Activated CD8-positive, alpha-beta memory T cell treated with anti-CD3 and anti-CD28 coated beads for 48 hours (primary cell): ENCODE measurements at regions not wholly inside any gene's neighbourhood (a gene's known extent, or its start where the extent isn't known, plus 50 kb on each side); places are given as distances from the start of the nearest gene placed in this dataset.
A peak's percentile ranks its signal among the peaks of the same experiment; 100 is the strongest.
"Not testable (repeated sequence)": the region's sequence is repeated elsewhere in the genome, so short reads cannot be mapped to it uniquely, and the experiment has no call there.

Source experiments
- DNase-seq, 3 experiments: peaks; one replicate each; pipeline ENCODE4 v3.0.0-alpha.2; 2020; ENCODE audit warnings: low read depth in 2 of 3, low spot score in 2 of 3

DNA sequence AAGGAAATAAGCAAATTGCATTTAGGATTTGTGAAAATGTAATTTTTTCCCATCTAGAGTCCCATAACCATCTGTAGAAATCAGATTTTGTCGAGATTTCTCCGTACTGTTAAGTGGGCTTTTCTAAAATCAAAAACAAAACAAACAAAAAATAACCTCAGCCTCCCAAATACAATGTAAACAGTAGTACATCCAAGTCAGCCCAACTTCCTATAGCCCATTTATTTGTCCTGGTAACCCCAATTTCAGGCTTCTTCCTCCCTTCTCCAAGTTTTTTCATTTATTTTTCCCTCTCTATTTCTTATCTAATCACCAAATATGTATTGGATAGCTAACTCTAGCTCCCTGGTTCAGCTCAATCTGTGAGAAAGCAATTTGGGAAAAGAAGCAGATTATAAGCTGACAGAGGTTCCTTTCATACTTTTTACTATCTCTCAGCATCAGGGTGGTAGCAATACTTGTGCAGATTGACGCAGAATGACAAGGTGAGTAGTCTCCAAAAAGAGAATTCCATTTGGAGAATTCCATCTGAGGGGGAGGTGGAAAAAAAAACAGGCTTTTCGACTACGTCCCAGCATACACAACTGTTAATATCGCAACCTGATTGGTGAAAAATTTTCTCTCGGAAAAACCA is 132.6 kb upstream of the BTN3A2 start:
- no peak for DNase-seq

DNA sequence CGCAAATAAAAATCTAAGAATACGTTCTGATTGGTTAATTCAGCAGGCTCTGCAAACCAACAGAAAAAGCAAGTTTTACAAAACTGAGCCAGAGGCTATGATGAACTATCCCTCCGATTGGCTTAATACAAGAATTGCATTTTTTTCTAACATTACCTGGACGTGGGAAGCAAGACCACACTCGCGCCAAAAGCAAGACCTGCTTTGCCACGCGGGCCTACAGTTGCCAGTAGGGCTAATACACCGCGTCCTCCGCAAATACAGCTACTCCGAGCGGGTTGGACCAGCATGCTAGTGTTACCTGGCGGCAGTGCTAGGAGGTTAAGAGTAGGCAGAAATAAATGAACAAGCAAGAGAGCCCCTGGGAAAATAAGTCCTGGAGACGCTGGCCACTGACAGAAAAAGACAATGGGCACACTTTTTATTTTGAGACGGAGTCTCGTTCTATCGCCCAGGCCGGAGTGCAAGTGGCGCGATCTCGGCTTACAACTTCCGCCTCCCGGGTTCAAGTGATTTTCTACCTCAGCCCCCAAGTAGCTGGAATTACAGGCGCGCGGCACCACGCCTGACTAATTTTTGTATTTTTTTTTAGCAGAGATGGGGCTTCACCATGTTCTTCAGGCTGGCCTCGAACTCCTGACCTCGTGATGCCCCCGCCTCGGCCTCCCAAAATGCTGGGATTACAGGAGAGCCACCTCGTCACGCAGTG is 131.9 kb upstream of the BTN3A2 start:
- peak in 2 of 3 experiments; percentile 23 to 44 for DNase-seq

DNA sequence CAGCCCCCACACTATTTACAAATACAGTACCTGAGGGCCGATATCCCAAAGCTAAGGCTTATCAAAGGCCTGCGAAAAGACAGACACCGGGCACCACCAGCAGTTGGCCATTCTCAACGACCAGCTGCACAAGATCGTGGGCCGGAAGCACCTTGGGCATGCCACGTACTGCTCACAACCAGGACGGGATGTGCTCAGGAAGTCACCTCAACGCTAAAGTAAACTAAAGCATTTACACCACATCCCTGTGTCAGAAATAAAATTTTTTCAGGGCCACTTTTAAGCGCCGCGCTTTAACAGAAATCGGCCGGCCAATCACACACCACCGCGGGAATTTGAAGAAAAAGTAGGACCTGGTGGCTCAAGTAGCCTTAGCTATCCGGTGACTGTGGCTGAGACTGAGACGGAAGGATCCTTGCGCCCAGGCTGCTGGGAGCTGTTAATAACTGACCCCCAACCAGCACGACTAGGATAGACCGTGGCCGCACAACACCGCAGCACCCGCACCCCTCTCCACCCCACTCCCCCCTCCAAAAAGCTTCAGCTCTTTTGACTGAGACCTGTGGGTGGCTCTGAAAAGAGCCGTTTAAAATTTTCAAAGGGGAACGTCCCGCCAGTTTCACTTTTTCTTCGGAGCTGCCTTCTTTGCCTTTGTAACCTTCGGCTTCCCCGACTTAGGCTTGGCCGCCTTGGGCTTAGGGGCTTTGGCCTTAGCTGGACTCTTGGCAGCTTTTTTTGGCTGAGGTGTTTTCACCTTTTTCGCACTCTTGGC is 131.2 kb upstream of the BTN3A2 start:
- peak; percentile 61 to 78 (median 66) for DNase-seq

DNA sequence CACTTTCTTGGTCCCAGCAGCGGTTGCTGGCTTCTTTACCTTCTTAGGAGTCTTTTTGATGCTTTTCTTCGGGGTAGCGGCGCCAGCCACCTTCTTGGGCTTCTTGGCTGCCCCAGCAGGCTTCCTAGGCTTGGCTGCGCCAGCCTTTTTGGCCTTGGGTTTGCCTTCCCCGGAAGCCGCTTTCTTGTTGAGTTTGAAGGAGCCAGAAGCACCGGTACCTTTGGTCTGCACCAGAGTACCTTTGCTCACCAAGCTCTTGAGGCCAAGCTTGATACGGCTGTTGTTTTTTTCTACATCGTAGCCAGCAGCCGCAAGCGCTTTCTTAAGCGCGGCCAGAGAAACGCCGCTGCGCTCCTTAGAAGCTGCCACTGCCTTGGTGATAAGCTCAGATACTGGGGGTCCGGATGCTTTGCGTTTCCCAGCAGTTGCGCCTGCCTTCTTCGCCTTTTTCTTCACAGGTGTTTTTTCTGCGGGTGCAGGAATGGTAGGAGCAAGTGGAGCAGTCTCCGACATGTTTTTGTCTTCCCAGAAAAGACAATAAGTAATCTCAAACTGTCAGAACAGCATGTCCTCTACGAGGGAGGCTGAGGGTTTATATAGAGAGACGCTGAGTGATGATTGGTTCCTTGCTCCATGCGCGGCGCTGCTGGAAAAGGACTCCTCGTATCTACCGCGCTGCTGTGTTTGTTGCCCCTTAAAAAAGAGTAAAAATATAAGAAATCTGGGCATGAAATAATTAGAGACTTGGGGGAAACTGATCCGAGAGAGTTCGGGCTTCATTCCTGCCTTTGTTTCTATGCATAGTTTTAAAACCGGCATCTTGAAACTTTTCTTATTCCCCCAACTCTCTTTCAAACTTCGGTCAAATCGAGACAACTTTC is 130.3 kb upstream of the BTN3A2 start:
- DNase-seq, result peak; percentile 46 to 74 (median 54)

DNA sequence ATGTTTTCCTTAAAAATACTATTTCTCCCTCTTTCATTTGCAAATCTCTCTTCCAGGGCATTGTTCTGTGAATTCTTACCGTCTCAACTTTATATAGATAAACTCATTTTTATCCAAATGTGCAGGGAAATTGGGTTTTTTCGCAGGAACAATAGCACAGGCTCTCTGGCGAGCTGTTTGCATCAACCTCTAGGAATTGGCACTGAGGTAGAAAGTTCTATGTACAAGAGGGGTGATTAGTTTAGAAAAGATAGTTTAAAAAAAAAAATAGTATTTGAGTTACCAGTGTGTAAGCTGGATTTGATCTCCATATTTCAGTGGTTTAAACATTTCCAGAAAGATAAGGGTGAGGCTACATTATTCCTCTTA is 129.7 kb upstream of the BTN3A2 start:
- no peak for DNase-seq

DNA sequence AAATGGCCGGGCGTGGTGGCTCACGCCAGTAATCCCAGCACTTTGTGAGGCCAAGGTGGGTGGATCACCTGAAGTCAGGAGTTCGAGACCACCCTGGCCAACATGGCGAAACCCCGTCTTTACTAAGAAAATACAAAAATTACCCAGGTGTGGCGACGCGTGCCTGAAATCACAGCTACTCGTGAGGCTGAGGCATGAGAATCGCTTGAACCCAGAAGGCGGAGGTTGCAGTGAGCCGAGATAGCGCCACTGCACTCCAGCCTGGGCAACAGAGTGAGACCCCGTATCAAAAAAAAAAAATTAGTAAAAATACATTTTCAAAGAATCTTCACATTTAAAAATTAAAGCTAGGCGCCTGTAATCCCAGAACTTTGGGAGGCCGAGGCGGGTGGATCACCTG is 125.6 kb upstream of the BTN3A2 start:
- DNase-seq, result not testable (repeated sequence)

DNA sequence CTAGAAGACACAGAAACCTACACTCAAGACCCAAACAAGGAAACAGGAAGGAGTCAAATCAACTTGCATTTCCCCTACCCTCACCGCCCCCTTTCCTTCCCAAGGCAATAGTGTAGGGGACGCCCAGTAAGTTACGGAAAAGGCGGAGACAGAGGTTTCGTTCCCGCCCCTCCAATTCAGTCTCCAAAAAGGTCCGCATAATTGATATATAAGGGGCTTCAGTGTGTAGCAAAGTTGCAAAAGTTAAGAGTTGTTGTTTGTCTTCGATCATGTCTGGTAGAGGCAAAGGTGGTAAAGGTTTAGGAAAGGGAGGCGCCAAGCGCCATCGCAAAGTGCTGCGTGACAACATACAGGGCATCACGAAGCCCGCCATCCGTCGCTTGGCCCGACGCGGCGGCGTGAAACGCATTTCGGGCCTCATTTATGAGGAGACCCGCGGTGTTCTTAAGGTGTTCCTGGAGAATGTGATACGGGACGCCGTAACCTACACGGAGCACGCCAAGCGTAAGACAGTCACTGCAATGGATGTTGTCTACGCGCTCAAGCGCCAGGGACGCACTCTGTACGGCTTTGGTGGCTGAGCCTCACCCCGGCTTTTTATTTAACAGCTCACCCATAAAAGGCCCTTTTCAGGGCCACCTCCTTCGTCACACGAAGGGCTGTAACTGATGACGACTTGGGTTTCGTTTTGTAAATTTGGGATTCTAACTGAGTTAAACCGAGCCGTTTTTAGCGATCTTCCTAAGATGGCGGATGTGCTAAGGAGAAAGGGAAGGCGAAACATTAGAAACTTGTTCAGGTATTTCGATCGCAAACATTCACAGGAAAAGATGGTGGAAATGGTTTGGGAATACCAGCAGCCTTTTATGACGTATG is 124.6 kb upstream of the BTN3A2 start:
- peak; percentile 49 to 52 (median 52) for DNase-seq

DNA sequence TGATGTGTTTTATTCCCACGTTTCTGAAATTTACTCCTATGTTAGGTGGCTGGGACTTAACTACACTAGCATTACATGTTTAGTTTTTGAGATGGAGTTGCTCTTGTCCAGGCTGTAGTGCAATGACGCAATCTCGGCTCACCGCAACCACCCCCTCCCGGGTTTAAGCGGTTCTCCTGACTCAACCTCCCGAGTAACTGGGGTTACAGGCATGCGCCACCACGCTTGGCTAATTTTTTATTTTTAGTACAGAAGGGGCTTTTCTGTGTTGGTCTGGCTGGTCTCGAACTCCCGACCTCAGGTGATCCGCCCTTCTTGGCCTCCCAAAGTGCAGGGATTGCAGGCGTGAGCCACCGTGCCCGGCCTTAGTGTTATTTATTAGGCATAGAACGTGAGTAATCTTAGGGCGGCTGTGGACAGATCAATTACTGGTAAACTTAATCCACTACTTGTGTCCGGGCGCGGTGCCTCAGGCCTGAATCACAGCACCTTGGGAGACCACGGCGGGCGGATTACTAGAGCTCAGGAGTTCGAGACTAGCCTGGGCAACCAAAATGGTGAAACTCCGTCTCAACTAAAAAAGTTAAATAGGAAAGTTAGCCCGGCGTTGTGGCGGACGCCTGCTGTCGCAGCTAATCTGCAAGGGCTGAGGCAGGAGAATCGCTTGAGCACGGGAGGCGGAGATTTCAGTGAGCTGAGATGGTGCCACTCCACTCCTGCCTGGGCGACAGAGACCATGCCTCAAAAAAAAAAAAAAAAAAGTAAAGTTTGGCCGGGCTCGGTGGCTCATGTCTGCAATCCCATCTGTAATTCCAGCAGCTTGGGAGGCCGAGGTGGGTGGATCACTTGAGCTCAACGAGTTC is 123.7 kb upstream of the BTN3A2 start:
- peak in 2 of 3 experiments; percentile 58 for DNase-seq

DNA sequence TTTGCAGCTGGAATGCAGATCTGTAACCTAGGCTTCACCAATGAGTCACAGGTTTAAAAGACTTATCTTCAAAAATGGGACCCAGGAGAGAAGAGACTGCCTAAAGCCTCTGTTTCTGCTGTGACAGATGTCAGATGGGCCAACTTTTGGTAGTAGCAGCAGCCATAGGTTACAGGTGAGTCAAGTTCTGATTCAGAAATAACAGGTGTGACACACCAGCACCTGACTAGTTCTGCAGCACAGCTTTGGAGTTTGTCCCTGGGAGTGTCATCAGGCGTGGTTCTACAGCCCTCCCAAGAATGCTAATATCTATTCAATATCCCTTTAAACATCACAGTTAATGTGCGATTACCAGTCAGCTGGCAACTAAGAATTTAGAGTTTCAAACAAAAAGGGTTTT is 121.9 kb upstream of the BTN3A2 start:
- no peak for DNase-seq

DNA sequence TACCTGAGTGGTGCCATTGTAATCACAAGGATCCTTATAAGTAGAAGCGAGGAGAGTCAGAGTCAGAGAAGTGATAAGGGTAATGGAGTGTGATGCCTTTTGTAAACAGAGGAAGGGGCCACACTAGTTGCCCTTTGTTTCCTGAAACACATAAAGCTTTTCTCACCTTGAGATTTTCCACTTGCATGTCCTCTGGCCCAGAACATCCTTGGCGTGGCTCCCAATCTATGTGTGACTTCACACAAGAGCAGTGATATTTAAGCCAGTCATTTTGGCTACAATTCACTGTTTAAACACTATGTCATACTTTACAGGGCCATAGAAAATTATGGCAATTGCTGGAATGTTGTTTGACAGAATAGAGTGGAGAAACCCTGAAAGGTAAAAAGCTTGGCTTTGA is 121.2 kb upstream of the BTN3A2 start:
- no peak for DNase-seq

DNA sequence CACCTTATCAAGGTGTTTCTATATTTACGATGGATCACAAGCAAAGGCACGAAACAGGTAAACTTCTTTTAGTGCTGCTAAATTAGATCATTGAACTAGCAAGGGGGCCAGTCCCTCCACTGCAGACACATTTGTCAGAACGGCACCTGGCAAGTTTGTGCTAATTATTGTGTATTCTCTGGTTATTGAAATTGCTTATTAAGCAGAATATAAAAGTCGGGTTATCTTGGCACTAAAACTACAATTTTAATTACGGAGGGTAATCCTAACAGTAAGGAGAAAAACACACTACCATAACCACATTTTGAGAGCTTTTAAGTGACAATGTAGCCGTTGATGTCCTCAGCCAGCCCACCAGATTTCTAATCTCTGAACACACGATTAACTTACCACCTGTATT is 118.9 kb upstream of the BTN3A2 start:
- no peak for DNase-seq

DNA sequence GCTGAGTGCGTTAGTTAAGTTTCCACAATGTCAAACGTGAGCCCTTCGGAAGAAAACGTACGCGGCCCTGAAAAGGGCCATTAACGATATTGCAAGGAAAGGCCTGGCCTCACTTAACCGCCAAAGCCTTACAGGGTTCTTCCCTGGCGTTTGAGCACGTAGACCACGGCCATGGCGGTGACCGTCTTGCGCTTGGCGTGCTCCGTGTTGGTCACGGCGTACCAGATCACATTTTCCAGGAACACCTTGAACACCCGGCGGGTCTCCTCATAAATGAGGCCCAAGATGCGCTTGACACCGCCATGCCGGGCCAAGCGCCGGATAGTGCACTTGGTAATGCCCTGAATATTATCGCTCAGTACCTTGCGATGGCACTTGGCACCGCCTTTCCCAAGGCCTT is 118.4 kb upstream of the BTN3A2 start:
- DNase-seq, result no peak

DNA sequence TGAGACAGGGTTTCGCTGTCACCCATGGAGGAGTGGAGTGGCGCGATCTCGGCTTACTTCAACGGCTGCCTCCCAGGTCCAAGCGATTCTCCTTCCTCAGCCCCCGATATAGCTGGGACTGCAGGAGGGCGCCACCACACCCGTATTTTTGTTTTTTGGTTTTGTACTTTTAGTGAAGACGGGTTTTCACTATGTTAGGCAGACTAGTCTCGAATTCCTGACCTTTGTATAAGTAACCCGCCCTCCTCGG is 115.4 kb upstream of the BTN3A2 start:
- no peak for DNase-seq

DNA sequence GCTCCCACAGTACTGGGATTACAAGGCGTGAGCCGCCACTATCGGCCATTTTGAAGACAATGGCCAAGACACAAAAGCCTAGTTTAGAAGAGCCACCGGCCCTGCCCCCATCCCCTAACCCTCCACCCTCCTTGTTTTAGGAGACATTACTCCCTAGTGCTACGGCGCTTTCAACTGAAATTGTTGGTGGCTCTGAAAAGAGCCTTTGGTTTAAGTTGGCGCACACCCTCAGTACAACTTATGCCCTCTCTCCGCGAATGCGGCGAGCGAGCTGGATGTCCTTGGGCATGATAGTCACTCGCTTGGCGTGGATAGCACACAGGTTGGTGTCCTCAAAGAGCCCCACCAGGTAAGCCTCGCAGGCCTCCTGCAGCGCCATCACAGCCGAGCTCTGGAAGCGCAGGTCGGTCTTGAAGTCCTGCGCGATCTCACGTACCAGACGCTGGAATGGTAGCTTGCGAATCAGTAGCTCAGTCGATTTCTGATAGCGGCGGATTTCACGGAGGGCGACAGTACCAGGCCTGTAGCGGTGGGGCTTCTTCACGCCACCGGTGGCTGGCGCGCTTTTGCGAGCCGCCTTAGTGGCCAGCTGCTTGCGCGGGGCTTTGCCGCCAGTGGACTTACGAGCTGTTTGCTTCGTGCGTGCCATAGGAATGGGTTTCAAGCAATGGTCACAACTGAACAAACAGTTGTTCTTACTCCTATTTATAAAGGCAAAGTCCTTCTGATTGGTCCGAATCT is 114.9 kb upstream of the BTN3A2 start:
- peak in 2 of 3 experiments; percentile 47 to 54 for DNase-seq

DNA sequence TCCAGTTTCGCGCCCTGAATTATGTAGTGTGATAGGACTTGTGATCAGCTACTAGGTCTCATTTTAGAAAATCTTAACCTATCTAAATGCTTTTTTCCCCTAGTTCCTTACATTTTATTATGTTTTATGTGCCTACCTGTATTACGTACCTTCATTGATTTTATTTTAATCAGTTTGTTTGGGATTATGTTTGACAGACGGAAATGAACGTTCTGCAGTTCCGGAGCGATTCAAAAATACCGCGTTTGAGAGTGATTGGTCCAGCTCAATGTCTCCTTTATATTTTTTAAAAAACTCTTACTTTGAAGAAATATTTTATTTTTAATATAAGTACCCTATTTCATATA is 114.3 kb upstream of the BTN3A2 start:
- no peak for DNase-seq

DNA sequence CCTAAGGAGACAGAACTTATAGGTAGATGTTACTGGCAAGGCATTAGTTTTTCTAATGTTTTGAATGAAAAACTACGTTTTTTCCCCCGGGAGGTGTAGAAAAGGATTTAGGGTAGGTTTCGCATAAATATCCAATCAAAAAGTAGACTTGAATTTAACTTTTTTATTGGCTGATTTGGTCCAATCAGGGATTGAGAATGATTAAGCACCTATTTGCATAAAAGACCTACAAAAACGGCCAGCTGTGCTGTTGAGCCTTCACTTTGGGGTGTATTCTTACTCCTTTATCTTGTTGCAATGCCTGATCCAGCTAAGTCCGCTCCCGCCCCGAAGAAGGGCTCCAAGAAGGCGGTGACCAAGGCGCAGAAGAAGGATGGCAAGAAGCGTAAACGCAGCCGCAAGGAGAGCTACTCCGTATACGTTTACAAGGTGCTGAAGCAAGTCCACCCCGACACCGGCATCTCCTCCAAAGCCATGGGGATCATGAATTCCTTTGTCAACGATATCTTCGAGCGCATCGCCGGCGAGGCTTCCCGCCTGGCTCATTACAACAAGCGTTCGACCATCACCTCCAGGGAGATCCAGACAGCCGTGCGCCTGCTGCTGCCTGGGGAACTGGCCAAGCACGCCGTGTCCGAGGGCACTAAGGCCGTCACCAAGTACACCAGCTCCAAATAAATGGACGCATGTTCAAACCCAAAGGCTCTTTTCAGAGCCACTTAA is 113.5 kb upstream of the BTN3A2 start:
- peak in 2 of 3 experiments; percentile 50 to 58 for DNase-seq

DNA sequence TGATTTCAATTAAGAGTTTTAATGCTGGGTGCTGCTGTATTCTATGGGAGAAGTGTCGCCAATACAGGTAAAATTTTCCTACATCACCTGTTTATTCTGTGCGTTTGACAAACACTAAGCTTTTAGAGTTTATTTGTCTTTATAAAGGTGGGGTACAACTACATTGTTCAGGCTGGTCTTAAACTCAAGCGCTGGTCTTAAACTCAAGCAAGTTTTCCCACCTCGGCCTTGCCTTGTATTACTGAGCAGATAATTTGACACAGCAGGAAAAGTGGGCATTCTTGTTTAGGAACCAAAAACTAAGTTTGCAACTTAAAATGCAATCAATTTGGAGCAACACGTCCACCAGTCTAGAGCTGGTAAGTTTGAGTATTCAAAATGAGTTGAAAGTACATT is 112.9 kb upstream of the BTN3A2 start:
- no peak for DNase-seq

DNA sequence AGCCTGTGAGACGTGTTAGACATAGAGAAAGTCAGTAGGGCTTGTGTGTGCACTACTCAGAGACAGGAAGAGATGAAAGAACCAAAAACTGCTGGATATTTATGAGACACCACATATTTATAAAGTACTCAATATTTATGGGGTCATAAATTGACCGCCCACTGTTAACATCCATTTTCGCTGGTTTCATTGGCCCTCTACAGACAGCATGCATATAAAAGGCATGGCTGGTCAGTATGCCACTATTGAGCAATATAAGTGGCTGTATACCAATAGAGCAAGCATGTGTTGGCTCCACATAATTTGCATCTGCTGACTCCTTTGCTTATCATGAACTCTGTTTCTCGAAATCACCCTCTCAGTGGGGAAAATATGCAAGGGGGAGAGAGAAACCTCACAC is 110.3 kb upstream of the BTN3A2 start:
- DNase-seq, result no peak
